ENCODE measurements at regions not wholly inside any gene's neighbourhood (a gene's known extent, or its start where the extent isn't known, plus 50 kb on each side); places are given as distances from the start of the nearest gene placed in this dataset.
A peak's percentile ranks its signal among the peaks of the same experiment; 100 is the strongest.

- Mint-ChIP-seq H3K27me3 (ENCODE audit: low read depth) (peaks cover 6% of the 10 kb centered on the region), H3K36me3 (0 out of 2 replicates have a peak, but pooled peaks cover 2% of the 10 kb centered on the region), H3K9me3 (peaks cover 10% of the 10 kb centered on the region), H3K4me3 (no peak overlapping the region), H3K27ac (peak overlapping the region; percentile 24; the same call in 1 of the 2 replicates), H3K4me1 (peaks cover 46% of the 10 kb centered on the region)
- no peak for TF ChIP-seq TEAD4 (CRISPR knock-in tag; IDR thresholded peaks at IDR 0.05)
- no peak for TF ChIP-seq JUN (CRISPR knock-in tag; IDR thresholded peaks at IDR 0.05)
- no peak for TF ChIP-seq KAT7 (CRISPR knock-in tag; IDR thresholded peaks at IDR 0.05; ENCODE audit: borderline replicate concordance)
- no peak for TF ChIP-seq SMAD4 (CRISPR knock-in tag; IDR thresholded peaks at IDR 0.05)
- TF ChIP-seq ZNF281 (CRISPR knock-in tag; IDR thresholded peaks at IDR 0.05) = no peak
- no peak for TF ChIP-seq IRF2 (CRISPR knock-in tag; IDR thresholded peaks at IDR 0.05; ENCODE audit: borderline replicate concordance, low read depth)
- TF ChIP-seq GTF2I (CRISPR knock-in tag; conservative IDR thresholded peaks at IDR 0.05) = no peak
- TF ChIP-seq USF1 (CRISPR knock-in tag; IDR thresholded peaks at IDR 0.05) = no peak
- TF ChIP-seq MAX (CRISPR knock-in tag; IDR thresholded peaks at IDR 0.05) = no peak
- no peak for TF ChIP-seq NFATC4 (CRISPR knock-in tag; IDR thresholded peaks at IDR 0.05)
- no peak for TF ChIP-seq NFE2L1 (CRISPR knock-in tag; IDR thresholded peaks at IDR 0.05)
- TF ChIP-seq ZNF512 (CRISPR knock-in tag; IDR thresholded peaks at IDR 0.05; ENCODE audit: borderline replicate concordance) = no peak
- no peak for TF ChIP-seq AR (CRISPR knock-in tag; IDR thresholded peaks at IDR 0.05)
- no peak for TF ChIP-seq MXD4 (CRISPR knock-in tag; IDR thresholded peaks at IDR 0.05; ENCODE audit: borderline replicate concordance)
- TF ChIP-seq HMGXB4 (CRISPR knock-in tag; IDR thresholded peaks at IDR 0.05) = no peak
- TF ChIP-seq EMX1 (CRISPR knock-in tag; IDR thresholded peaks at IDR 0.05) = no peak
- TF ChIP-seq ZNF532 (CRISPR knock-in tag; IDR thresholded peaks at IDR 0.05; ENCODE audit: borderline replicate concordance) = no peak
- POLR2A ChIA-PET = no interaction called here
- ATAC-seq = no peak; the same call in 1 of the 2 replicates
- CTCF ChIA-PET = interaction anchor here (3.2 kb wide), 1 partner anchor 257 kb away, joined by 9 read pairs; no protein-coding TSS in a partner anchor
- DNase-seq (ENCODE audit: low spot score) = no peak
Observed at GRCh38 chr5:36438765-36439561, 137.3 kb upstream of the RANBP3L start.
